ENCODE measurements at regions not wholly inside any gene's neighbourhood (a gene's known extent, or its start where the extent isn't known, plus 50 kb on each side); places are given as distances from the start of the nearest gene placed in this dataset.

GRCh38 chr7:115081772-115082171, 159.9 kb downstream of the MDFIC start:
- no peak overlapping the region for H3K4me3 Mint-ChIP-seq
- Histone ChIP-seq H3K27ac (ENCODE audit: low read length in 2 of 2) (no peak overlapping the region), H3K4me2 (replicated peaks; ENCODE audit: low read depth, low read length, poor library complexity, severe bottlenecking) (no peak overlapping the region), H3K4me1 (ENCODE audit: control insufficient read depth in 2 of 2, insufficient read depth in 2 of 2, low read length in 2 of 2) (no peaks in the 10 kb centered on the region), H2AFZ (ENCODE audit: insufficient read depth, low read depth, low read length, poor library complexity, severe bottlenecking) (no peak overlapping the region), H3K79me2 (ENCODE audit: control insufficient read depth, insufficient read depth, low read length) (no peaks in the 10 kb centered on the region), H3K36me3 (replicated peaks in 1 of 2; ENCODE audit: control extremely low read depth in 1 of 2, control insufficient read depth in 1 of 2, extremely low read depth in 1 of 2, insufficient read depth in 2 of 2, low read length in 1 of 2) (no peaks in the 10 kb centered on the region), H3K9ac (ENCODE audit: low read length) (no peak overlapping the region), H4K20me1 (ENCODE audit: control insufficient read depth, insufficient read depth, low read length, poor library complexity, severe bottlenecking) (no peaks in the 10 kb centered on the region), H3K9me3 (ENCODE audit: control extremely low read depth in 1 of 3, control insufficient read depth in 2 of 3, insufficient read depth in 1 of 3, low read length in 2 of 3) (no peaks in the 10 kb centered on the region), H3K4me3 (ENCODE audit: control extremely low read depth in 1 of 5, extremely low read depth in 1 of 5, insufficient read depth in 1 of 5, low read depth in 2 of 5, low read length in 4 of 5) (no peak overlapping the region), H3K27me3 (replicated peaks in 1 of 4; ENCODE audit: control extremely low read depth in 1 of 4, control insufficient read depth in 3 of 4, insufficient read depth in 4 of 4, low read length in 3 of 4) (peaks cover 0 to 2% (median 0%) of the 10 kb centered on the region in 4 experiments)
- no peak overlapping the region for H3K27ac Mint-ChIP-seq
- ChIA-PET POLR2A (no interaction called here), CTCF (no interaction called here)
- no peaks in the 10 kb centered on the region for H3K4me1 Mint-ChIP-seq
- DNase-seq (no peak), ATAC-seq (ENCODE audit: low read depth) (no peak)
- TF ChIP-seq EZH2 (IDR thresholded peaks at IDR 0.05; ENCODE audit: borderline replicate concordance, insufficient read depth, low read depth, low read length, poor library complexity, severe bottlenecking) (no peak), CTCF (IDR thresholded peaks at IDR 0.05) (no peak)
- no peaks in the 10 kb centered on the region for H3K9me3 Mint-ChIP-seq (ENCODE audit: insufficient read depth)
- no CpG with 5 or more reads among the region's 3 CpGs for WGBS (ENCODE audit: insufficient coverage)
- intact Hi-C loops (cut with micrococcal nuclease), result no loop called here
- peaks cover 2% of the 10 kb centered on the region for H3K27me3 Mint-ChIP-seq

GRCh38 chr7:115078851-115079250, 157.0 kb downstream of the MDFIC start:
- Histone ChIP-seq H2AFZ (ENCODE audit: insufficient read depth, low read depth, low read length, poor library complexity, severe bottlenecking) (no peak overlapping the region), H3K27ac (ENCODE audit: low read length in 2 of 2) (no peak overlapping the region), H3K79me2 (ENCODE audit: control insufficient read depth, insufficient read depth, low read length) (no peaks in the 10 kb centered on the region), H4K20me1 (ENCODE audit: control insufficient read depth, insufficient read depth, low read length, poor library complexity, severe bottlenecking) (no peaks in the 10 kb centered on the region), H3K4me3 (ENCODE audit: control extremely low read depth in 1 of 5, extremely low read depth in 1 of 5, insufficient read depth in 1 of 5, low read depth in 2 of 5, low read length in 4 of 5) (no peak overlapping the region), H3K4me2 (replicated peaks; ENCODE audit: low read depth, low read length, poor library complexity, severe bottlenecking) (no peak overlapping the region), H3K27me3 (replicated peaks in 1 of 4; ENCODE audit: control extremely low read depth in 1 of 4, control insufficient read depth in 3 of 4, insufficient read depth in 4 of 4, low read length in 3 of 4) (peaks cover 0 to 1% (median 0%) of the 10 kb centered on the region in 4 experiments), H3K36me3 (replicated peaks in 1 of 2; ENCODE audit: control extremely low read depth in 1 of 2, control insufficient read depth in 1 of 2, extremely low read depth in 1 of 2, insufficient read depth in 2 of 2, low read length in 1 of 2) (no peaks in the 10 kb centered on the region), H3K4me1 (ENCODE audit: control insufficient read depth in 2 of 2, insufficient read depth in 2 of 2, low read length in 2 of 2) (no peaks in the 10 kb centered on the region), H3K9ac (ENCODE audit: low read length) (no peak overlapping the region), H3K9me3 (ENCODE audit: control extremely low read depth in 1 of 3, control insufficient read depth in 2 of 3, insufficient read depth in 1 of 3, low read length in 2 of 3) (no peaks in the 10 kb centered on the region)
- Mint-ChIP-seq H3K27ac (no peak overlapping the region), H3K4me3 (no peak overlapping the region), H3K9me3 (ENCODE audit: insufficient read depth) (no peaks in the 10 kb centered on the region), H3K27me3 (peaks cover 2% of the 10 kb centered on the region), H3K4me1 (no peaks in the 10 kb centered on the region)
- no CpG with 5 or more reads among the region's 1 CpG for WGBS (ENCODE audit: insufficient coverage)
- ATAC-seq (ENCODE audit: low read depth), result no peak
- no peak for TF ChIP-seq CTCF (IDR thresholded peaks at IDR 0.05)
- no peak for TF ChIP-seq EZH2 (IDR thresholded peaks at IDR 0.05; ENCODE audit: borderline replicate concordance, insufficient read depth, low read depth, low read length, poor library complexity, severe bottlenecking)
- intact Hi-C loops (cut with micrococcal nuclease), result no loop called here
- CTCF ChIA-PET, result no interaction called here
- no peak for DNase-seq
- POLR2A ChIA-PET, result no interaction called here
